NCI-H82 treated with DMSO at 0.1 percent for 48 hours (cell line): ENCODE measurements at regions not wholly inside any gene's neighbourhood (a gene's known extent, or its start where the extent isn't known, plus 50 kb on each side); places are given as distances from the start of the nearest gene placed in this dataset.

Experiments
- DNase-seq: peaks from one replicate; lab custom pipeline; 2025; ENCODE audit not compliant: unreplicated experiment; lab: John Stamatoyannopoulos, UW

DNA sequence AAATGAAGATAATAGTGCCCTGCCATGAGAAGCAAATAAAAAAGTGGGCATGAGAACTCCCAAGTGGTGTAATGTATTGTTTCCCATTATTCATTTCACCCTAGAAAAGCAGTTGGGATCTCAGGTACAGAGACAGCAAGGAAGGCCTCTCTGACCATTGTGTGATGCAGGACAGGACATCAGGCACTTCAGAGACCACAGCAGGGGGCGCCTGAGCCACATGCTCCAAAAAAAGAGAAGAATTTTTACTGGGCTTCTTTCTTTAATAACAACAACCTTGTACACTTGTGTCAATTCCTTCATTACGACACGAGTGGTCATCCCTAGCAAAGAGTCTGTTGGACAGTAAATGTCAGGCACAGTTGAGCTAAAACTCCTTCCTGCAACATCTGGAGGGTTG lies 533.3 kb downstream of the OMA1 start:
- no peak for DNase-seq

DNA sequence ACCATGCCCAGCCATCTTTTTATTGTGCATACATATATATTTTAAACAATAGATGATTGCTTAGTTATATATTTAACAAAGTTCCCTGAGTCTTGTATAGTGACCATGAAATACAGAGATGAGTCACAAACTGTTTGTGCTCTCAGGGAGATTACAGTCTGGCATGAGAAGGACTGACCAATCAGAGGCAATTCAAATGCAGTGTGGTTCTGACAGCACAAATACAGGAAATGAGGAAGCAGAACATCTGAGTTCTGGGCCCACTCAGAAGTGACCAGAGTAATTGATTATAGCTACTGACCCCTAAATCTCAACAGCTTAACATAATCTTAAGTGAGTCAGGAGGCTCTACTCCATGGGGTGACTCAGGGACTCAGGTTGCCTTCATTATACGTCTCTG lies 534.5 kb downstream of the OMA1 start:
- no peak for DNase-seq

DNA sequence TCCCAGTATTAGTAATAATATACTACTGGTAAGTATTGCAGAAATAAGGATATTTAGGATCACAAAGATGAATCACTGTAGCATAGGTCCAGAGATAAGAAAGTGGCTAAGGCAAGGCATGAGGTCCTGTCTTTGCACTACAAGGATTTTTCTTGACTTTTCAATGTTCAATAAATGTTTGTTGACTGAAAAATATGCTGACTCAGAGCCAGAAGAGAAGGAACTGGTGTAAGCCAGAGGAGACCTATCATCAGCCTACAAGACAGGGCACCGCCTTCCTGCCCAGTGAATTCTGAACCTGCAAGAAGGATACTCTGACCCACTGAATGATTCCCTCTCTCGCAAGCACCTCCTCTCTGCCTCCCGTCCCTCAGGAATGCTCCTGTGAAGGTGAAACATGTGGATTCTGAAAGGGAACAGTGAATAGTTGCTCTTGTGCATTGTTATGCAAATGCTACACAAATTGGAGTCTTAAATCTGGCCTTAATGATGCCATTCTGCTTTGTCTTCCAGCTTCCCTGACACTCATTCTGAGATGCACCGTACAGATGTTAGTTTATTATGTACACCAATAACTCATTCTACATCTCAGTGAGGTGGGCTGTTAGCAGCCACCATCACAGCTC lies 540.0 kb downstream of the OMA1 start:
- no peak for DNase-seq

DNA sequence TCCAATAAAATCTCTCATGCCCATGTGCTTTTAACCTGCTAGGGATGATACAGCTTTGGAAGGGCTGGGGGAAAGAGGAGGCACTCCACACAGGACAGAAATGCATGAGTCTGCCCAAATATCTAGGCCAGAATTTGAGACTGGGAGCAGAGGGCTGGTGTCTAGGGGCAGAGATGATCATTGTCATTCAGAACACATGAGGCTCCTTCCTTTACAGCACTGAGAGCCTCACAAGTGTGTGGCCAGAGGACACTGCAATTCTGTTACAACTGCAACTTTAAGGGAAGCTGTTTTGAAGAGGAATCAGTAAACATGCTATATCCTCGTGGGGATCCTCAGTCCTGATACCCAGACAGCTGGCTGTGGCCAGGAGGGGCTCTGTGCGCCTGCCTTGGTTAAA lies 541.3 kb downstream of the OMA1 start:
- DNase-seq = no peak

DNA sequence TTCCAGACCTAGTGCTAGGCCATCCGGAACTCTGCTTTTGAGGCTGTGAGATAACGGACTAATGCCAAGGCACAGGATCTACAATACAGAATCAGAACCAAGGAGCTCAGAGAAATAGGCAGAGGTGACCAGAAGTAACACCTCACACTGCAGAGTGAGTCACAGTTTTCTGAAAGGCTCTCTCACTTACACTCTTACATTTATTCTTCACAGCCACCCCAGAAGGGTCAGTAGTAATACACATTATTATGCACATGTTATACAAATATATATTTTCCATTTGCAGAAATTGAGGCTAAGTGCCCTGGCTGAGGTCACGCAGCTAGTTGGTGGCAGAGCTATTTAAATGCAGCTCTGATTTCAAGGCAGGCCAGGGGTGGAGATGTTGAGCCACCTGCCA lies 542.5 kb downstream of the OMA1 start:
- DNase-seq = no peak

DNA sequence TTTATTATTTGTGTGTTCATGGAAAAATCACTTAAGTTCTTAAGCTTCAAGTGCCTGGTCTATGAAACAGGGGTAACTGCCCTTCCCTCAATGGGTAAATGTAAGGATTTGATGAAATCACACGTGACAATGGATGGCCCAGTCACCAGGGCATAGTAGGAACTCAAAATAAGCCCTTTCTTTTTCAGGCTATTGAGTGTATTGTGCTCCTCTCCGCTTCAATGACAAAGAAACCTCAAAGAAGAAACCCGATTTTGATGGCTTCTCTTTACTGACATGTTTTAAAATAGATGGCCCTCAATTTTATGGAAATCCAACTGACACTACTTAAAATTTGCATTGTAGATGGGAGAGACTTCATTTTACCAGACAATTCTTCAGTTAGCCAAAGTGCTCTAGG lies 543.5 kb downstream of the OMA1 start:
- DNase-seq = no peak

DNA sequence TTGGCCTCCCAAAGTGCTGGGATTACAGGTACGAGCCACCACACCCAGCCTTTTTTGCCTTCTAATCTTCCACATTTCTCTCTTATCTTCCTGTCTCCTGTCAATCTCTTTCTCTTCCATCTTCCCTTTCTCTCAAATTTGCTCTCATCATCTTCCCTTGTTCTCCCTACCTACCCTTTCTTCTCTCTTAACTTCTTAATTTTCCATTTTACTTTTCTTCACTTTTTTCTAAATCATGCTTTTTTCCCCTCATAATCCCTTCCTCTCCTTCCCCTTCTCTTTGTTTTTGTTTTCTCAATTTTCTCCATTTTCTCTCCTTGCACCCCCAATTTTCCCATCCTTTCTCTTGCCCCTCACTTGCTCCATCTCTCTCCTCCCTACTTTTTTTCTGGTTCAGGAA lies 545.7 kb downstream of the OMA1 start:
- no peak for DNase-seq

DNA sequence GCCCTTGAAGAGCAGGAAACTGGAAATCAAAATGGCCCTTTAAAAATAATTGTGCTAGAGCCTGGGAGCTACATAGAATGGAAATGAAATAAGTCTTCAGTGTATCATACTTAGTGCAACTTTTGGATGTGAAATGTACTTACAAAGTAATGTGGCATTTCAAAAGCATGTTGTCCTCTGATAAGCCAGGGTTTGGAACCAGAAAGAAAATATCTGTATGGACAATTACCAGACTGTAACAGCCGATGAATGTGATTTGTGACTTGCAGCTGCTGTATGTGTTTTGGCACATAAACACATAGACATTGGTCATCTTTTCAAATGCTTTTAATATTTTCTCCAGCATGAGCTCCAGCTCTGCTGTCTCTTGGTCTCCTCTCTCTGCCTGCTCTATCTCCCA lies 546.4 kb downstream of the OMA1 start:
- DNase-seq = no peak

DNA sequence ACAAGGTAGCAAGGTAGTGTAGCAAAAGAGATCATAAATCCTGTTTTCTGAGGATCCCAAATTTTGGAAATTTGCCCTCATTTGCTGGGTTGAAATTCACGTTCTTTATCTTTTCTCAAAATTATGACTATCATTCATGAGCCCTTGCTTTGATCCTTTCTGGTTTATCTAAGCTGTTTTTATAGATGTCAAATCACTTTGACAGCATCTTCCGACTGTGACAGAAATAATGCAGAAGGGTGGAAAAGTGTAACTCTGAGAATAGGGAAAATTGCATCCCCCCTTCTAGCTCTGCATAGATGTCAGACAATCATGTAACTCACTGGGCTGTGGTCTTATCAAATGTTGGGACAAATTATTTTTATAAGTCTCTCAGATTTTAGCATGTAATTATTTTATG lies 550.1 kb downstream of the OMA1 start:
- no peak for DNase-seq

DNA sequence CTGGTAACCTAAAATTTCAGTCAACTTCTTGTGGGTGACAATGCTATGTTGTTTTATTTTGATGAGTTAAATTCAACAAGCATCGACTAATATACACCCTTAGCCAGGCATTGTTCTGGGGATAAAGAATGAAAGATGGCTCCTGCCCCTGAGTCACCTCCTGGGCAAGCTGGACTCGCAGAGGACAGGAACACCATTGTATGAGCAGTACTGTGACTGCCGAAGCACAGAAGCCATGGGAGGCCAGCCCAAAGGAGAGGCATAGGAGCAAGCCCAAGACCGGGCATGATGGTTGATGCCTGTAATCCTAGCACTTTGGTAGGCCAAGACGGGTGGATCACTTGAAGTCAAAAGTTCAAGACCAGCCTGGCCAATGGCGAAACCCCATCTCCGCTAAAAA lies 555.2 kb downstream of the OMA1 start:
- DNase-seq = no peak

DNA sequence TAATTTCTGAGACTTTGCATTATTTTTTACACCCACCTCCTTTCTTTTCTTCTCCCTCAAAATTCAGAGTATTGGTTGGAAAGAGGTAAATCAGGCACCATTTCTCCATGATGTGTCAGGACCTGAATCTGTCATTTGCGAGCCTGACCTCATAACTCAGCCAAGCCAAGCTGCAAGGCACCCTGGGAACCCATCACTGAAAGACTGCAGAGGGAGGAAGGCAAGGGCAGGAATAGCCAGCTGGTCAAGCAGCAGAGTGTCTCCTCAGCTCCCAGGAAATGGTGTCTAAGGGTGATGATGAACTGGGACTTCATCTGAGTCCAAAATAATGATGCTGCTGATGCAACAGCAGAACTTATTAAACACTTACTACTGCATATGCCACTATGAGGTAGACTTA lies 556.6 kb downstream of the OMA1 start:
- no peak for DNase-seq

DNA sequence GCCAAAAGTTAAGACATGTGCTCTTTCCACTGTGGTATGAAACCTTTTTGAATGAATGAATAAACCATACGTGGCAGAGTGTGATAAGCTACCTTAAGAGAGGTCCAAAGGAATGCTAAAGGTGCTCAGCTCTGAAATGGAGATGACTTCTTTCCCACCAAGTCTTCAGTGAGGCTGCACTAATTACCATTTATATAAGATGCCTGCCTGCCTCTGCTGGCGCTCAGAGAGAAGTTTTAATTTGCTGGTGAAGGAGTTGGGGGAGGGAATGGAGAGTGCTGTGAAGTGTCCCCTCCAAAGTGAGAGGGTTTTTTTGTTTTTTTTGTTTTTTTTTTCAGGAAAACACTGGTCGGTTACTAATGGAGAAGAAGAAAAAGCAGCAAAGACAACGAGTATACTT lies 559.0 kb downstream of the OMA1 start:
- DNase-seq = no peak

DNA sequence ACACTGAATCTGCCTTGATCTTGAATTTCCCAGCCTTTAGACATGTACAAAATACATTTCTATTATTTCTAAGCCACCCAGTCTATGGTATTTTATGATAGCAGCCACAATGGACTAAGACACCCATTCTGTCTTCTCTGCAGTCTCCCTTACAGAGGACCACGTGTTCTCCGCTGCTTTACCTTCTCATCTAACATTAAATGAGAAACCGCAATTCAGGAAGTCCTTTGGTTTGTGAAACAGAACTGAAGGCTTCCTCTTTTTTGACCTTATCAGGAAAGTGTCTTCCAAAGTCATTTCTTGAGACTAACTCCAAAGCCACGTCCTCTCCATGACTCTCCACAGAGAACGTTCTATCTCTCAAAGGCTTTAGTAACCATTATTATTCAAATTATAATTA lies 560.1 kb downstream of the OMA1 start:
- DNase-seq = no peak

DNA sequence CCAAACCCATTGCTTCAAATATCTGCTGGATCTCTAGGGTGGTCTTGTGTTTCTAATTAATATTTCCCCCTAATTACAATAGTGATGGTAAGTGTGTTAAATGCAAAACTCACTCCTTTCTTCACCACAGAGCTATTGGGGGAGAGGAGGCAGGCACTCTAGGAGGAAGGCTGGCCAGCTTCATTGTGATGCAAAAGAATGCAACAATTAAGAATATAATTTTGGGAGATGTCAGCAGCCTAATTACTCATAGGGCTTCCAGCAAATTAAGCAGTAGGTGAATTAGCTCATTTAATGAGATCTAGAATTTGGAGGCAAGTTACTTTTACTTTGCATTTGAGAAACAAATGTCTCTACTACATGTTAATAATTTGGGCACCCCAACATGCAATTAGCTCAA lies 560.4 kb upstream of the DAB1 start:
- DNase-seq = no peak

DNA sequence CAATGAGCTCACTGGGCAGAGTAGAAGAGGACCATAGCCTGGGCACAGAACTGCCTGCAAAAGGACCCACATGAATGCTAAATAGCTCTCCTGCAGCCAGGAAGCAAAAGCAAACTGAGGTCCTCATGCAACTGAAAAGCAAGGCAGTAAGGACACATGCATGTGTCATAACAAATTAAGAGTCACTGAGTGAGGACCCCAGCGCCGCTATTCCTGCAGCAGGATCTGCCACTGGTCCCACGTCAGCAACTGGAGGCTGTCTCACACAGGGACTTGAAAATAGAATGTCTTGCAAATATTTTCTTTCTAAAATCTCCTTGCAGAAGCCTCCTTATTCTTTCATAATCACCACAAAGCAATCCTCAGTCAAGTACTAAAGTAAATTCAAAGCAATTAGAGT lies 559.6 kb upstream of the DAB1 start:
- DNase-seq = no peak

DNA sequence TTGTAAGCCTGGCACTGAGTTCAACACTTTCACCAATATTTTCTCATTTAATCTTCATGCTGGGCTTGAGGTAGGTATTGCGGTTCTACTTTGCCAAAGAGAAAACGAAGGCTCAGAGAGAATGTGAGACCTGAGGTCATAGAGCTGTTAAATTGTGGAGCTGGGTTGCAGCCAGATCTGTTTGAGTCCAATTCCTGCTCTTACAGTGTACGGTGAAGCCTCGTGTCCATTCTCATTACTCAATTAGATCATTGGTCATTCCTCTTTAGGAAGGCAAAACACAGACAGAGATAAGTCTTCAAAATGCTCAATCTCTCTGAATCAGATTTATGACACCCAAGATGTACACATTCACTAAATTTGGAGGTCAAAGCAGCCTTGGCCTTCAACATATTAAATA lies 559.0 kb upstream of the DAB1 start:
- DNase-seq = no peak

DNA sequence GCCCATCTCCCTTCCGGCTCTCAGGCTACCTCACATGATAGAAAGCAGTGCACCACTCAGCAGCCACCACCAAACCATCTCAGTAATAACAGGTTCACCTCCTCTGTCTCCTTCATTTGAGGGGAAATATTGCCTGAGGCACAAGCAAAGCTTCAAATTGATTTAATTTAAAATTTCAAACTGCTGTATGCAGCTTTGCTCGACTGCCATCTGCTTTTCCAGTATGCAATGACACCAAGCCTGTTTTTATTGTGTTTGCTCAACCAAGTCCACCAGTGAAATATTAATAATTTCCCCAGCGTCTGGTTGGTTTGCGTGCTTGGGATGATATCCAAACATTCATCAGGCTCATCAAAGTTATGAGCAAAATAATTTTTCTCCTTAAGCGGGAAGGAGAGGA lies 552.4 kb upstream of the DAB1 start:
- no peak for DNase-seq

DNA sequence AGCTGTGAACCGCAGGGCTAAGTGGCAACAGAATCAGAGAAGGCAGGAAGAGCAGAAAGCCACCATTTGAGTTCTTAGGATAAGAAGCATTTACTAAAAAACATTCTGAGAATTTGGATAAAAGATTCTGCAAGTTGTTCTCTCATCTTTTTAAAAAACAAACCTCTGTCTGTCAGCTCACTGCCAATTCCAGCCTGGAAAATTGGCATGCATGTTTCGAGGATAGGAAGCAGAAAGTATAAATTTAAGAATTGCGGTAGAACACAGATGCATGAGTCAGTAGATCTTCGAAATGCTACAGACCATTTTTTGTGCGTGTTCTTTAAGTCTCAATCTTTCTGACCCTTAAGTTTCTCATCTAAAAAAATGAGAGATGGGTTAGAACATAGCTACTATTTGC lies 544.5 kb upstream of the DAB1 start:
- DNase-seq = no peak

DNA sequence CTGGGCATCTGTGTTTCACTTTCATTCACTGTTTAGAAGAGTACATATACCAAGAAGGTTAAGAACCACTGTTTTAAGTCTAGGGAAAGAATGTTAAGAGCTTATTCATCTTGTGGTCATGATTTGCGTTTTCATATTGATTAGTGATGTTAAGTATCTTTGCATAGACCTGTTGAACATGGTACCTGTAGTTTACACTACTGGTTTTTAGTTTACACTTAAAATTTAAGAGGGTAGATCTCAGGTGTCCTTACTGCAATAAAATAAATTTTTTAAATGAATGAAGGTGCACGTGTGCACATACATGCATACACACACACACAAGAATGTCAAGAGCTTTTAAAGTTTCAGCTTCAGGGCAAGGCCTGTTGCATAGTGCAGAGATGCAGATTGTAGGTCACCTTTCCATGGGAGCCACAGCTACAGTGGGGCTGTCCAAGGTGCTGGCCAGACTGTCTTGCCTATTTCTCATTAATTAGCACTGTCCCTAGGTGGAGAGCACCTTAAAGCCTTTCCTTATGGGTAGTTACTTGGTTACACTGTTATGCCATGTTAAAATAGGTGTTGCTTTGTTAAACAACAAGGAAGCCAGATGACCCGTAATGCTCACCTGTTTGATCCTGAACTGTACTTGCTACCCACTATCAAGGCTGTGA lies 543.0 kb upstream of the DAB1 start:
- DNase-seq = no peak

DNA sequence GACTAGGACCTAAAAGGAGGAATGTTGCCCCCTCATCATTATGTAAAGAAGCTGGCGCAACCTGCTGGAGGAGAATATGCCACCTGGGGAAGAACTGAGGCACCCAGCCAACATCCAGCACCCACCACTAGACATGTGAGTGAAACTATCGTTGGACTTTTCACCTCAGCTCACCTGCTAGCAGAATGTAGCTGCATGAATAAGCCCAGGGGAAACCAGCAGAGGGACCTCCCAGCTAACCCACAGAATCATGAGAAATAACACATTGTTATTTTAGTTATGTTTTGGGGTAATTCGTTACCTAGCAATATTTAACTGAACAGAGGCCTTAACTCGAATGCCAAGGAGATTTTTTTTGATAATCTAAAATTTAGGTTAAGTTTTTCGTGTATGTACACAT lies 542.5 kb upstream of the DAB1 start:
- DNase-seq = no peak

DNA sequence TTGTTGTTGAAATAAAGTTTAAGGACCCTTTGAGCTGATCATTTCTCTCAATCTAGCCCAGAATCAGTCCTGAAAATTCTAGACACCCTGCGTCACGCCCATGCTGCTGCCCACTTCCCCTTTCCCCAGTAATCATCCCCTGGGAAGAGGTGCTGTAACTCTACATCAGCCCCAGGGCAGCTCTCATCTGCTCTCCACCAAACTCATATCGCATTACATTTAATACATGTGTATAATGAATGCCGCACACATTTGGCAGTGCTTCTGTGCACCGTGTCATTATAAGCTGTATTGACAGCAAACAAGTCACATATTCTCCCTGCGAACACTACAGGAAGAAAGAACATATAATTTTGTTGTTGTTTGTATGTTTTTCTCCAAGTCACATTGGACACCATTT lies 539.7 kb upstream of the DAB1 start:
- no peak for DNase-seq

DNA sequence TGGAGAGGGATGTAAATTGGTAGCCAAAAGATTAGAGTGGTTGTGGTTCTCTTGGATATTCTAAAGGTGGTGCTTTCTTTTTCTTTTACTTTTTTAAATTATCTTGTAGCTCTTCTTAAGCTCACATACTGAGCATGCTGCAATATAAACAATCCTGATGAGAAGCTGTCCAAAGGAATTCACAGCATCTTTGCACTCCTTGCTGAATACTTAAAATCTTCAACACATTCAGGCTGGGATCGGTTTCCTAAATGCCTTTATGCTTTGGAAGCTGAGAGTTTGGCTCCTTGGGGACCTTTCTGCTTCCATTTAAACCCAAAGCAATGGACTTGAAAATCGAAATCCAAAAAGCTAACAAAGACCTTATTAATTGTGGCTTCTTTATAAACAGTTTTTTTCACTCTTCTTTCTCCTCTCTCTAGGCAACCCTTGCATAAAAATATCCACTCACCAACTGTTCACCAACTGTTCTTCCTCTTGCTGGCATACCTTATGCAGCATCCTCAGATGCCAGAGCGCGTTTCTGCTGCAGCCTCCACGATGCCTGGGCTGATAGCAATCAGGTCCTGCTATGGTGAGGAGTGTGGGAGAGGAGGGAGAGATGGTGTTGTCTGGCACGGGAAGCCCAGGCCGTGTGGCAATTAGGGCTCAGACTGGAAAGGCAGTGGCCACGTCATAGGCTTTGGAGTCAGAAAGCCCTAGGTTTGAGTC lies 535.8 kb upstream of the DAB1 start:
- no peak for DNase-seq

DNA sequence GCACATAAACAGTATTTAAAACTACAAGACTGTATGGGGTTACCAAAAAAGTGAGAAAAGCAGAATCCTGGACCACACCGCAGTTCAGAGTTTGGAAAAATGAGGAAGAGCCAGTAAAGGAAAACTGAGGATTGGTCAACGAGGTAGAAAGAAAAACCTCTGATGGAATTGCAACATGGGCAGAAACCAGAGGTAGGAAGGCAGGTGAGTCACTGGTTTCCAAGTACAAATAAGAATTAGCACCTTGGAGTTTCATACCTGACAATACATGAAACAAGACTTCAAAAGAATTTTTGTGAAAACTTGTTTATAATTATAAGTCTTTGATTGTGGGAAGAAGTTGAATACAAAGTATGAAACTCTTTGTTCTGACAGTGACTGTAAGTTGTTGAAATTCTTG lies 533.7 kb upstream of the DAB1 start:
- no peak for DNase-seq
